IMR-90 (cell line): ENCODE measurements at regions not wholly inside any gene's neighbourhood (a gene's known extent, or its start where the extent isn't known, plus 50 kb on each side); places are given as distances from the start of the nearest gene placed in this dataset.

Experiments
- ATAC-seq: fragments of 200-7000 bp; cut with Tn5 transposase; 2 replicates; pipeline ENCODE4 v1.9.1; 2020; ENCODE audit warnings: low read depth, mild to moderate bottlenecking, moderate library complexity
- BruUV-seq: library from RNA; stranded (reverse); fragments of 400-500 nt; replicated peaks from 2 replicates; lab custom pipeline; 2021; lab: Mats Ljungman, UMichigan
- CTCF ChIA-PET: fragments of 300-600 bp; formaldehyde crosslinking; extraction: SDS; loops from one replicate; lab custom pipeline; 2021; ENCODE audit warnings: antibody characterized with exemption; lab: Yijun Ruan, JAX
- POLR2A ChIA-PET: fragments of 300-600 bp; sonication (Branson Sonifier 250); formaldehyde crosslinking; loops from one replicate; lab custom pipeline; 2022; ENCODE audit warnings: antibody characterized with exemption; ENCODE audit not compliant: unreplicated experiment; lab: Charles Lee
- DNase-seq: peaks from one replicate; pipeline ENCODE4 v3.0.0; 2013
- H2AFZ ChIP-seq: replicated peaks from 2 replicates; pipeline ENCODE3; 2013; ENCODE audit warnings: low read length, mild to moderate bottlenecking; ENCODE audit not compliant: poor library complexity
- H2AK5ac ChIP-seq: 2 replicates; pipeline ENCODE4 v1.6.1; 2013; ENCODE audit warnings: low read depth, low read length, inconsistent platforms
- H2AK9ac ChIP-seq: replicated peaks from 2 replicates; pipeline ENCODE3; 2013; ENCODE audit warnings: mild to moderate bottlenecking, low read depth, low read length, moderate library complexity; ENCODE audit not compliant: poor library complexity
- H2BK120ac ChIP-seq: 2 replicates; pipeline ENCODE4 v1.6.1; 2013; ENCODE audit warnings: low read depth, low read length, inconsistent platforms
- H2BK15ac ChIP-seq: 3 replicates; pipeline ENCODE4 v1.6.1; 2013; ENCODE audit warnings: low read depth, low read length, inconsistent platforms
- H2BK20ac ChIP-seq: 2 replicates; pipeline ENCODE4 v1.6.1; 2013; ENCODE audit warnings: low read depth, mild to moderate bottlenecking, inconsistent platforms, low read length, moderate library complexity
- H2BK5ac ChIP-seq: 2 replicates; pipeline ENCODE4 v1.6.1; 2013; ENCODE audit warnings: mild to moderate bottlenecking, low read depth, low read length, inconsistent platforms; ENCODE audit not compliant: poor library complexity, severe bottlenecking
- H3K14ac ChIP-seq: replicated peaks from 2 replicates; pipeline ENCODE4 v1.6.1; 2013; ENCODE audit warnings: low read depth, low read length, inconsistent platforms
- H3K18ac ChIP-seq: 2 replicates; pipeline ENCODE4 v1.6.1; 2013; ENCODE audit warnings: low read depth, low read length, control low read depth
- H3K23ac ChIP-seq: 2 replicates; pipeline ENCODE4 v1.6.1; 2013; ENCODE audit warnings: low read depth, low read length, inconsistent platforms
- H3K27ac ChIP-seq: 2 replicates; pipeline ENCODE4 v1.5.1; 2013; ENCODE audit warnings: mild to moderate bottlenecking, control low read depth, low read length; ENCODE audit not compliant: insufficient read depth
- H3K27me3 ChIP-seq: 2 replicates; pipeline ENCODE4 v1.6.1; 2013; ENCODE audit warnings: low read length; ENCODE audit not compliant: control insufficient read depth, insufficient read depth
- H3K36me3 ChIP-seq: 2 replicates; pipeline ENCODE4 v1.6.1; 2013; ENCODE audit warnings: low read length, mixed read lengths; ENCODE audit not compliant: control insufficient read depth, insufficient read depth
- H3K4ac ChIP-seq: 2 replicates; pipeline ENCODE4 v1.6.1; 2013; ENCODE audit warnings: low read depth, low read length, inconsistent platforms
- H3K4me1 ChIP-seq: 2 replicates; pipeline ENCODE4 v1.6.1; 2013; ENCODE audit warnings: low read length, mixed read lengths; ENCODE audit not compliant: control insufficient read depth, insufficient read depth
- H3K4me2 ChIP-seq: 2 replicates; pipeline ENCODE4 v1.6.1; 2013; ENCODE audit warnings: low read depth, mild to moderate bottlenecking, control low read depth, low read length, moderate library complexity
- H3K4me3 ChIP-seq: 2 replicates; pipeline ENCODE4 v1.5.1; 2013; ENCODE audit warnings: low read depth, mild to moderate bottlenecking, control low read depth, low read length, moderate library complexity; ENCODE audit not compliant: insufficient read depth
- H3K56ac ChIP-seq: 2 replicates; pipeline ENCODE4 v1.6.1; 2013; ENCODE audit warnings: low read length, inconsistent platforms; ENCODE audit not compliant: insufficient read depth; ENCODE audit errors: extremely low read depth
- H3K79me1 ChIP-seq, 2 experiments: 2 replicates each; pipeline ENCODE4 v1.6.1; 2013; ENCODE audit warnings: low read length in 2 of 2, inconsistent platforms in 1 of 2, low read depth in 1 of 2
- H3K9ac ChIP-seq: 2 replicates; pipeline ENCODE4 v1.6.1; 2013; ENCODE audit warnings: low read depth, low read length, control low read depth
- H3K9me1 ChIP-seq: 2 replicates; pipeline ENCODE4 v1.6.1; 2013; ENCODE audit warnings: low read length, inconsistent platforms; ENCODE audit not compliant: insufficient read depth
- H3K9me3 ChIP-seq: 2 replicates; pipeline ENCODE4 v1.6.1; 2013; ENCODE audit warnings: low read length; ENCODE audit not compliant: control insufficient read depth, insufficient read depth
- H4K20me1 ChIP-seq: 2 replicates; pipeline ENCODE4 v1.6.1; 2013; ENCODE audit warnings: low read length, inconsistent platforms; ENCODE audit not compliant: insufficient read depth
- H4K5ac ChIP-seq: 2 replicates; pipeline ENCODE4 v1.6.1; 2013; ENCODE audit warnings: mild to moderate bottlenecking, low read depth, low read length, control low read depth
- H4K8ac ChIP-seq, 2 experiments: 2 replicates each; pipeline ENCODE4 v1.6.1; 2013; ENCODE audit warnings: low read depth in 2 of 2, low read length in 2 of 2, control low read depth in 1 of 2, inconsistent platforms in 1 of 2
- H4K91ac ChIP-seq: 2 replicates; pipeline ENCODE4 v1.6.1; 2013; ENCODE audit warnings: low read depth, low read length, inconsistent platforms; ENCODE audit not compliant: insufficient read depth
- BHLHE40 ChIP-seq: fragments of 150-350 bp; IDR thresholded peaks from 2 replicates; pipeline ENCODE4 v1.6.1; 2016; ENCODE audit warnings: mild to moderate bottlenecking, low read depth, low read length
- MXI1 ChIP-seq: IDR thresholded peaks from 2 replicates; pipeline ENCODE4 v1.6.1; 2012; ENCODE audit warnings: low read depth, mild to moderate bottlenecking, low read length, moderate library complexity, borderline replicate concordance
- RCOR1 ChIP-seq: IDR thresholded peaks from 2 replicates; pipeline ENCODE4 v1.6.1; 2012; ENCODE audit warnings: mild to moderate bottlenecking, low read length, improper control_type of control experiment; ENCODE audit not compliant: insufficient replicate concordance
- SMC3 ChIP-seq: fragments of 150-350 bp; IDR thresholded peaks from 2 replicates; pipeline ENCODE4 v1.6.1; 2016; ENCODE audit warnings: low read depth, mild to moderate bottlenecking, antibody characterized with exemption, low read length, moderate library complexity
- WGBS, 2 experiments: methylation state at CpG; one replicate each; pipeline versions ENCODE4 v1.1.5 to v1.1.7; 2013; ENCODE audit warnings: missing lambda C conversion rate in 2 of 2; ENCODE audit not compliant: insufficient read length in 1 of 2; ENCODE audit errors: extremely low coverage in 2 of 2; 5-methylcytosine and 5-hydroxymethylcytosine counted together
- dilution Hi-C: fragments of 300-500 bp; cut with HindIII; formaldehyde crosslinking; loops from one replicate; pipeline ENCODE4 v1.14.3; 2018; ENCODE audit warnings: low sequenced_read_pairs; ENCODE audit not compliant: unreplicated experiment
- in situ Hi-C: fragments of 300-500 bp; cut with MboI; formaldehyde crosslinking; loops from 3 replicates; pipeline ENCODE4 v1.14.3; 2019; ENCODE audit warnings: low sequenced_read_pairs, inconsistent platforms, mixed read lengths
- intact Hi-C: fragments of 100-400 bp; cut with micrococcal nuclease; formaldehyde crosslinking; loops from 2 replicates; pipeline ENCODE4 v1.10.0; 2022
- TF ChIP-seq, protein P1 (sequence below): conservative IDR thresholded peaks from 2 replicates; pipeline ENCODE4 v1.5.1; 2012; ENCODE audit warnings: mild to moderate bottlenecking, low read depth, low read length, improper control_type of control experiment

DNA sequence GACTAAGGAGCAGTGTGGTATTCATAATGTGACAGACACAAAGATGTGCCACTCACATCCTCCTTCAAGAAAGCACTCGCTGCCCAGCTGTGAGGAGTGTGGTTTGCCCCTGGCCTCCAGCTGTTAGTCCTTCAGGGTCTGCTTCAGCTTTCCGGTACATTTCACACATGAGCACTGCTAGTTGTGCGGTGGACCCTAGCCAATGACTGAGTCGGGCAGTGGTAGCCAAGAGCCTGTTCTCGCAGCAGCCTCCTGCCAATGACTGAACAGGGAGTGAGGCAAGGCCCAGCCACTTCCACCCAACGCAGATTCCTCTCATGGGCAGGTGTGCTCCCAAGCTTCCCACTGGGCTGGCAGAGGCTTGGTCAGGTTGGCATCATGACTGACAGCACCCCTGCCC is 254.3 kb downstream of the RBM43 start:
- Histone ChIP-seq H3K23ac (no peak overlapping the region), H2BK20ac (no peak overlapping the region), H4K8ac (no peak overlapping the region), H2BK5ac (no peak overlapping the region), H3K9me3 (no peaks in the 10 kb centered on the region), H3K4ac (no peak overlapping the region), H3K9me1 (no peaks in the 10 kb centered on the region), H3K14ac (no peak overlapping the region), H3K79me1 (no peaks in the 10 kb centered on the region), H4K91ac (no peak overlapping the region), H3K56ac (no peak overlapping the region), H2AFZ (peak overlapping the region; percentile 65), H3K4me2 (no peak overlapping the region), H4K5ac (no peak overlapping the region), H3K27ac (no peak overlapping the region), H3K27me3 (no peaks in the 10 kb centered on the region), H3K4me1 (no peaks in the 10 kb centered on the region), H3K4me3 (no peak overlapping the region), H2AK5ac (no peak overlapping the region), H2BK15ac (no peak overlapping the region), H4K20me1 (no peaks in the 10 kb centered on the region), H2AK9ac (no peak overlapping the region), H3K9ac (no peak overlapping the region), H3K36me3 (no peaks in the 10 kb centered on the region), H2BK120ac (no peak overlapping the region), H3K18ac (no peak overlapping the region)
- TF ChIP-seq RCOR1: no peak
- TF ChIP-seq, protein P1, sequence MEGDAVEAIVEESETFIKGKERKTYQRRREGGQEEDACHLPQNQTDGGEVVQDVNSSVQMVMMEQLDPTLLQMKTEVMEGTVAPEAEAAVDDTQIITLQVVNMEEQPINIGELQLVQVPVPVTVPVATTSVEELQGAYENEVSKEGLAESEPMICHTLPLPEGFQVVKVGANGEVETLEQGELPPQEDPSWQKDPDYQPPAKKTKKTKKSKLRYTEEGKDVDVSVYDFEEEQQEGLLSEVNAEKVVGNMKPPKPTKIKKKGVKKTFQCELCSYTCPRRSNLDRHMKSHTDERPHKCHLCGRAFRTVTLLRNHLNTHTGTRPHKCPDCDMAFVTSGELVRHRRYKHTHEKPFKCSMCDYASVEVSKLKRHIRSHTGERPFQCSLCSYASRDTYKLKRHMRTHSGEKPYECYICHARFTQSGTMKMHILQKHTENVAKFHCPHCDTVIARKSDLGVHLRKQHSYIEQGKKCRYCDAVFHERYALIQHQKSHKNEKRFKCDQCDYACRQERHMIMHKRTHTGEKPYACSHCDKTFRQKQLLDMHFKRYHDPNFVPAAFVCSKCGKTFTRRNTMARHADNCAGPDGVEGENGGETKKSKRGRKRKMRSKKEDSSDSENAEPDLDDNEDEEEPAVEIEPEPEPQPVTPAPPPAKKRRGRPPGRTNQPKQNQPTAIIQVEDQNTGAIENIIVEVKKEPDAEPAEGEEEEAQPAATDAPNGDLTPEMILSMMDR: no peak
- TF ChIP-seq BHLHE40: no peak
- no peak for TF ChIP-seq MXI1
- no peak for TF ChIP-seq SMC3
- BruUV-seq: no TSS peak
- CTCF ChIA-PET: no interaction called here
- DNase-seq: peak; percentile 5
- POLR2A ChIA-PET: no interaction called here
- no peak for ATAC-seq
- in situ Hi-C loops: no loop called here
- intact Hi-C loops: no loop called here
- WGBS, 2 experiments: 52% methylated on average over 5 of the region's 6 CpGs; no CpG with 5 or more reads in 1 of the 2 experiments
- dilution Hi-C loops: no loop called here
